ENCODE measurements at regions not wholly inside any gene's neighbourhood (a gene's known extent, or its start where the extent isn't known, plus 50 kb on each side); places are given as distances from the start of the nearest gene placed in this dataset.

- Histone ChIP-seq H3K27ac (no peak overlapping the region), H3K4me3 (no peak overlapping the region), H3K9me3 (no peaks in the 10 kb centered on the region), H3K4me1 (no peaks in the 10 kb centered on the region), H3K36me3 (no peaks in the 10 kb centered on the region), H3K27me3 (no peaks in the 10 kb centered on the region)
- TF ChIP-seq POLR2A (IDR thresholded peaks at IDR 0.05) (no peak), POLR2AphosphoS5 (IDR thresholded peaks at IDR 0.05) (no peak), EP300 (IDR thresholded peaks at IDR 0.05) (no peak), CTCF (IDR thresholded peaks at IDR 0.05) (no peak)
- ATAC-seq = no peak
- 59 to 67% methylated on average over 4 of the region's 4 CpGs for WGBS, 2 donors (ENCODE audit: low coverage in 1 of 2)
These were observed 244.2 kb downstream of the WNT5A start for GRCh38 chr3:55242921-55243320.

GRCh38 chr3:55241098-55241497 lies 246.0 kb downstream of the WNT5A start:
- no peak overlapping the region for H3K4me3 ChIP-seq
- WGBS, 2 donors (ENCODE audit: low coverage in 1 of 2) = 82 to 86% methylated on average over 3 of the region's 3 CpGs
- H3K9me3 ChIP-seq = no peaks in the 10 kb centered on the region
- H3K27me3 ChIP-seq = no peaks in the 10 kb centered on the region
- no peak overlapping the region for H3K27ac ChIP-seq
- no peaks in the 10 kb centered on the region for H3K36me3 ChIP-seq
- TF ChIP-seq CTCF (IDR thresholded peaks at IDR 0.05) (no peak), POLR2A (IDR thresholded peaks at IDR 0.05) (no peak), POLR2AphosphoS5 (IDR thresholded peaks at IDR 0.05) (no peak), EP300 (IDR thresholded peaks at IDR 0.05) (no peak)
- no peaks in the 10 kb centered on the region for H3K4me1 ChIP-seq
- no peak for ATAC-seq

- ATAC-seq = no peak
- H3K4me3 ChIP-seq = no peak overlapping the region
- no peaks in the 10 kb centered on the region for H3K4me1 ChIP-seq
These were observed 251.7 kb downstream of the WNT5A start for GRCh38 chr3:55235416-55235815.

GRCh38 chr3:55226696-55227095 lies 260.4 kb downstream of the WNT5A start:
- no peaks in the 10 kb centered on the region for H3K36me3 ChIP-seq
- WGBS, 2 donors (ENCODE audit: low coverage in 1 of 2) = 79% methylated on average over 4 to 5 of the region's 5 CpGs
- no peaks in the 10 kb centered on the region for H3K9me3 ChIP-seq
- no peak overlapping the region for H3K4me3 ChIP-seq
- no peaks in the 10 kb centered on the region for H3K4me1 ChIP-seq
- ATAC-seq = no peak
- H3K27me3 ChIP-seq = no peaks in the 10 kb centered on the region
- no peak for TF ChIP-seq CTCF (IDR thresholded peaks at IDR 0.05)
- no peak for TF ChIP-seq EP300 (IDR thresholded peaks at IDR 0.05)
- TF ChIP-seq POLR2A (IDR thresholded peaks at IDR 0.05) = no peak
- TF ChIP-seq POLR2AphosphoS5 (IDR thresholded peaks at IDR 0.05) = no peak
- H3K27ac ChIP-seq = no peak overlapping the region

More at GRCh38 chr3:55235416-55235815, 251.7 kb downstream of the WNT5A start:
- TF ChIP-seq CTCF (IDR thresholded peaks at IDR 0.05) = no peak
- no peak for TF ChIP-seq POLR2AphosphoS5 (IDR thresholded peaks at IDR 0.05)
- Histone ChIP-seq H3K27ac (no peak overlapping the region), H3K27me3 (no peaks in the 10 kb centered on the region), H3K9me3 (peaks cover 0 to 4% (median 0%) of the 10 kb centered on the region in 3 donors), H3K36me3 (no peaks in the 10 kb centered on the region)

- Histone ChIP-seq H3K27me3 (no peaks in the 10 kb centered on the region), H3K4me1 (no peaks in the 10 kb centered on the region), H3K27ac (no peak overlapping the region), H3K4me3 (no peak overlapping the region), H3K36me3 (no peaks in the 10 kb centered on the region), H3K9me3 (peaks cover 0 to 15% (median 0%) of the 10 kb centered on the region in 3 donors)
- ATAC-seq = no peak
- WGBS, 2 donors (ENCODE audit: low coverage in 1 of 2) = 0 to 23% methylated on average over 1 of the region's 1 CpG
- TF ChIP-seq EP300 (IDR thresholded peaks at IDR 0.05) = no peak
- no peak for TF ChIP-seq POLR2A (IDR thresholded peaks at IDR 0.05)
- TF ChIP-seq CTCF (IDR thresholded peaks at IDR 0.05) = no peak
- TF ChIP-seq POLR2AphosphoS5 (IDR thresholded peaks at IDR 0.05) = no peak
These were observed 268.5 kb downstream of the WNT5A start for GRCh38 chr3:55218577-55218976.
